Omental fat pad (tissue), 3 donors: ENCODE measurements at regions not wholly inside any gene's neighbourhood (a gene's known extent, or its start where the extent isn't known, plus 50 kb on each side); places are given as distances from the start of the nearest gene placed in this dataset.

Source experiments
- ATAC-seq: fragments of 150-250 bp; one replicate; pipeline ENCODE4 v1.9.1; 2016; ENCODE audit warnings: mild to moderate bottlenecking, moderate library complexity; ENCODE audit not compliant: low FRiP score
- DNase-seq: peaks from one replicate; pipeline ENCODE4 v3.0.0-alpha.2; 2019; ENCODE audit warnings: low spot score
- TF ChIP-seq, protein P1 (sequence below), 3 donors: fragments of 450-650 bp; IDR thresholded peaks; one replicate each; pipeline ENCODE4 v1.5.1; 2016 to 2017; ENCODE audit warnings: antibody characterized with exemption in 3 of 3, mild to moderate bottlenecking in 3 of 3, moderate library complexity in 2 of 3

DNA sequence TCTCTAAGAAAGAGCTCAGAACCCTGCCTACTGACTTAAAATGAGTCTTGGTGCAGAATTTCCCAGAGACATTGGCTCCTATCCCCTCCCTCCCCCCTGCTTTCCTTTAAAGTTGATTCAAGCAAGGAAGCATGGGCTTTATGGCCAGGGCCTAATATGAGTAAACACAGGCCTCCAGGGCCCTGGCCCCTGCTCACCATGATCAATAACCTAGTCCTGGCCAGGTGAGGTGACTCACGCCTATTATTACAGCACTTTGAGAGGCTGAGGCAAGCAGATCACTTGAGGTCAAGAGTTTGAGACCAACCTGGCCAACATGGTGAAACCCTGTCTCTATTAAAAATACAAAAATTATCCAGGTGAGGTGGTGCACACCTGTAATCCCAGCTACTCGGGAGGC, 165.1 kb upstream of the TMCC3 start:
- ATAC-seq: no peak
- DNase-seq: no peak

DNA sequence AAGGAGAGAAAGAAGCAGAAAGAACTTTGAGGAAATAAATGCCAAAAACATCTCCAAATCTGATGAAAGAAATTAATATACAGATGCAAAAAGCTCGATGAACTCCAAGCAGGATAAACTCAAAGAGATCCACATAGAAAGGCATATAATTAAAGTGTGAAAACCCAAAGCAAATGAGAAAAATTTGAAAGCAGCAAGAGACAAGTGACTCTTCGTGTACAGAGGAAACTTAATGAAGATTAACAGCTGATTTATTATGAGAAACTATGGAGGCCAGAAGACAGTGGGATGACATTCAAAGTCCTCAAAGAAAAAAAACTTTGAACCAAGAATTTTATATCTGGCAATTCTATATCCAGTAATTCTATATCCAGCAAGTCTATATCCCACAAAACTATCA, 163.0 kb upstream of the TMCC3 start:
- TF ChIP-seq, protein P1, sequence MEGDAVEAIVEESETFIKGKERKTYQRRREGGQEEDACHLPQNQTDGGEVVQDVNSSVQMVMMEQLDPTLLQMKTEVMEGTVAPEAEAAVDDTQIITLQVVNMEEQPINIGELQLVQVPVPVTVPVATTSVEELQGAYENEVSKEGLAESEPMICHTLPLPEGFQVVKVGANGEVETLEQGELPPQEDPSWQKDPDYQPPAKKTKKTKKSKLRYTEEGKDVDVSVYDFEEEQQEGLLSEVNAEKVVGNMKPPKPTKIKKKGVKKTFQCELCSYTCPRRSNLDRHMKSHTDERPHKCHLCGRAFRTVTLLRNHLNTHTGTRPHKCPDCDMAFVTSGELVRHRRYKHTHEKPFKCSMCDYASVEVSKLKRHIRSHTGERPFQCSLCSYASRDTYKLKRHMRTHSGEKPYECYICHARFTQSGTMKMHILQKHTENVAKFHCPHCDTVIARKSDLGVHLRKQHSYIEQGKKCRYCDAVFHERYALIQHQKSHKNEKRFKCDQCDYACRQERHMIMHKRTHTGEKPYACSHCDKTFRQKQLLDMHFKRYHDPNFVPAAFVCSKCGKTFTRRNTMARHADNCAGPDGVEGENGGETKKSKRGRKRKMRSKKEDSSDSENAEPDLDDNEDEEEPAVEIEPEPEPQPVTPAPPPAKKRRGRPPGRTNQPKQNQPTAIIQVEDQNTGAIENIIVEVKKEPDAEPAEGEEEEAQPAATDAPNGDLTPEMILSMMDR (IDR thresholded peaks at IDR 0.05): no peak
- ATAC-seq (no peak), DNase-seq (no peak)

More for the DNA sequence above, 165.1 kb upstream of the TMCC3 start:
- TF ChIP-seq, protein P1 (IDR thresholded peaks at IDR 0.05): no peak

DNA sequence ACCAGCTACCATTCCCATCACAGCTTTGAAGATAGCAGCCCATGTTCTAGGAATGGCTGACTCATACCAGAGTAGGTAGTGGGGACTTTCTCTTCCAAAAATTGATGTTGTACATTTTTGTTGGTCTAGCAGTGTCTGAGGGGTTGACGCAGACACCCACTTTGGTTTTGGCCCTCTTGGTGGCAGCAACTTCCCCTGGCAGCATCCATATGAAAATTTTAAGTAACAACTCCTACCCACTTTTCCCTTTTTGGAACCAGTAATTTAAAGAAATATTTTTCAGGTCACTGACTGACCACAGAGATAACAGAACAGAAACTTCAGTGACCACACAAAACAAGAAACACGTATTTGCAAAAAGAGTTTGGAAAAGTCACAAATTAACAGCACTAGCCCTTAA, 162.0 kb upstream of the TMCC3 start:
- TF ChIP-seq, protein P1 (IDR thresholded peaks at IDR 0.05): no peak
- ATAC-seq (no peak), DNase-seq (no peak)

DNA sequence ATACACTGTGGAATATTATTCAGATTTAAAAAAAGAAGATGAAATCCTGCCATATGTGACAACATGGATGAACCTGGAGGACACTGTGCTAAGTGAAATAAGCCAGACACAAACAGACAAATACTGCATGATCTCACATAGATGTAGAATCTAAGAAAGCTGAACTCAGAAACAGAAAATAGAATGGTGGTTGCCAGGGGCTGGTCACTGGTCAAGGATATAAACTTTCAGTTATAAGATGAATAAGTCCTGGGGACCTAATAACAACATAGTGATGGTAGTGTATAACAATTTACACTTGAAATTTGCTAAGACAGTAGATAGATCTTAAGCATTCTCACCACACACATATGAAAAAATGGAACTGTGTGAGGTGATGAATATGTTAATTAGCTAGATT, 161.3 kb upstream of the TMCC3 start:
- TF ChIP-seq, protein P1 (IDR thresholded peaks at IDR 0.05): no peak
- ATAC-seq (no peak), DNase-seq (no peak)

DNA sequence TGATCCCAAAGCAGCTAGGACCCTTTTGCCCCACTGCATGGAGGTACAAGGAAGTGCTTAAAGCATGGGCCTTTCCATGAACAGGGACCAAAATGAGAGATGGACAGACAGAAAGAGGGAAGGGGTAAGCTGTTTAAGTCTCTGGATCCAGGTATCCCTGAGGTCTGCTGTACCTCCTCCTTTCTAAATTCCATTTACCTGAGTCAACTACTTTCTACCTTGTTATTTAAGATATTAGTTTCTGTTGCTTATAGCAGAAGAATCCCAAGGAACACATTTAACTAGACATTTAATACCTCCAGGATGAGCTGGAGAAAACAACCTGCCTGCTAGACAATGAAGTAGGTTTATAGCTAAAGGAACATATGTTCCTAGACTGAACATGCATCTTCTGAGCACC, 157.6 kb upstream of the TMCC3 start:
- ATAC-seq (no peak), DNase-seq (no peak)
- TF ChIP-seq, protein P1 (IDR thresholded peaks at IDR 0.05): no peak

DNA sequence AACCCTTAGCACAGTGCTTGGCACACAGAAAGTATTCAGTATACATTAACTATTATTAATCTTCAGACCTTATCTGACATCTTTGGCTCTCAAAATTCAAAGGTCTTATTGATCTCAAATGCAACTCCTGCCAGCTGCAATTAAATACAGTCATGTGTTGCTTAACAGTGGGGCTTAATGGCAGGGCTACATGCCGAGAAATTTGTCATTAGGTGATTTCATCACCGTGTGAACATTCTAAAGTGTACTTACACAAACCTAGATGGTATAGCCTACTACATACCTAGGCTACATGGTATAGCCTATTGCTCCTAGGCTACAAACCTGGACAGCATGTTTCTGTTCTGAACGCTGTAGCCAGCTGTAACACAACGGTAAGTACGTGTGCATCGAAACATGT, 156.3 kb upstream of the TMCC3 start:
- DNase-seq (no peak), ATAC-seq (no peak)
- TF ChIP-seq, protein P1 (IDR thresholded peaks at IDR 0.05): no peak

DNA sequence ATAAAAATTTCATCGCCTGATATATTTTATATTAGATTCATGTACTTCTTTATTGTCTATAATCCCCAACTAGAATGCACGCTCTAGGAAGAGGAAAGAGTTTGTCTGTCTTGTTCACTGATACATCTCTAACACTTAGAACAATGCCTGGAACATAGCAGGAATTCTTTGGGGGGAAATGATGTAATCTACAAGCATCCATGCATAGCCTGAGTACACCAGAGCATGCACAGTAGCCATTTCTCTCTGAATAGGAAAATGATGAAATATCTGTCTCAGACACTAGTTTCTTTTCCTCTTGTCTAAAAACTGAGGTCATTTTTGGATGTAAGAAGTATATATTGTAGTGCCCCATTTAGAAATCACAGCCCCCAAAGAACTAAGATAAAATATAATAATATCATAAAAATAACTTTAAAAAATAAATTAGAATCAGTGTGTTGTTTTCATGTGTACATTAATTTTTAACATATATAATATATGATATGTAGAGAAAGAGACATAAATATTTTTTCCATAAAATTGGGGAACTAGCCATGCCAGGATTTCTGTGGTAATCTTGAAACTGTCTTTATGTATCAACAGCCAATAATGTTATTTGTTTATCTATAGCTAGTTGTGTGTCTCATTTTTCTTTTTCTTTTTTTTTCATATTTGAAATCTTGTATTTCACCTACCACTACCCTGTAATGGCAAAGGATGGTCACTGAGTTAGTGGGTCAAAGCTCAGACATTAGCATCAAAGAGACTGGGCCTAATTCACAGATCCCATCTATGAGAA, 155.6 kb upstream of the TMCC3 start:
- no peak for ATAC-seq
- DNase-seq: no peak
- TF ChIP-seq, protein P1 (IDR thresholded peaks at IDR 0.05): no peak
